ENCODE measurements at regions not wholly inside any gene's neighbourhood (a gene's known extent, or its start where the extent isn't known, plus 50 kb on each side); places are given as distances from the start of the nearest gene placed in this dataset.

DNA sequence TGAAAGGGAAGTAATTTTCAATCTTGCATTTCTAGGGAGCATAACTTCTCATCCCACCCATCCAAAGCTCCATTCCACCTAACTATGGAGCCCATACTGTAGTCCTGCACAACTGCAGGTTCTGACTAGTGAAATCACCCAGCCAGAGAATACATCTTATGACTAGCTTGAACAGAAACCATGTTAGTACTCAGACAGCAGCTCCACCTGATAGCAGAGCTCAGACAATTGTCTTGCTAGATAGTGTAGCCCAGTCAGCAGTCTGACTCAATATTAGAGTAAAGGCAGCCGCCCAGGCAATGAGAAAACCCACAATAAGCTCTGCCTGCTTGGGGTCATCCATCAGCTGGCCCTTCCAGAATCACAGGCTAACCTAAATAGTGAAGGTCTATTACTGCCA lies 544.7 kb upstream of the GBE1 start:
- TF ChIP-seq, protein P1, sequence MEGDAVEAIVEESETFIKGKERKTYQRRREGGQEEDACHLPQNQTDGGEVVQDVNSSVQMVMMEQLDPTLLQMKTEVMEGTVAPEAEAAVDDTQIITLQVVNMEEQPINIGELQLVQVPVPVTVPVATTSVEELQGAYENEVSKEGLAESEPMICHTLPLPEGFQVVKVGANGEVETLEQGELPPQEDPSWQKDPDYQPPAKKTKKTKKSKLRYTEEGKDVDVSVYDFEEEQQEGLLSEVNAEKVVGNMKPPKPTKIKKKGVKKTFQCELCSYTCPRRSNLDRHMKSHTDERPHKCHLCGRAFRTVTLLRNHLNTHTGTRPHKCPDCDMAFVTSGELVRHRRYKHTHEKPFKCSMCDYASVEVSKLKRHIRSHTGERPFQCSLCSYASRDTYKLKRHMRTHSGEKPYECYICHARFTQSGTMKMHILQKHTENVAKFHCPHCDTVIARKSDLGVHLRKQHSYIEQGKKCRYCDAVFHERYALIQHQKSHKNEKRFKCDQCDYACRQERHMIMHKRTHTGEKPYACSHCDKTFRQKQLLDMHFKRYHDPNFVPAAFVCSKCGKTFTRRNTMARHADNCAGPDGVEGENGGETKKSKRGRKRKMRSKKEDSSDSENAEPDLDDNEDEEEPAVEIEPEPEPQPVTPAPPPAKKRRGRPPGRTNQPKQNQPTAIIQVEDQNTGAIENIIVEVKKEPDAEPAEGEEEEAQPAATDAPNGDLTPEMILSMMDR (IDR thresholded peaks at IDR 0.05), result no peak
- TF ChIP-seq POLR2A (IDR thresholded peaks at IDR 0.05), result no peak

Measured in heart left ventricle (tissue), 13 donors.